NOMO-1 treated with DMSO at 0.1 percent for 48 hours (cell line): ENCODE measurements at regions not wholly inside any gene's neighbourhood (a gene's known extent, or its start where the extent isn't known, plus 50 kb on each side); places are given as distances from the start of the nearest gene placed in this dataset.

ENCODE experiments used
- DNase-seq: peaks from one replicate; lab custom pipeline; 2025; ENCODE audit not compliant: unreplicated experiment; lab: John Stamatoyannopoulos, UW

DNA sequence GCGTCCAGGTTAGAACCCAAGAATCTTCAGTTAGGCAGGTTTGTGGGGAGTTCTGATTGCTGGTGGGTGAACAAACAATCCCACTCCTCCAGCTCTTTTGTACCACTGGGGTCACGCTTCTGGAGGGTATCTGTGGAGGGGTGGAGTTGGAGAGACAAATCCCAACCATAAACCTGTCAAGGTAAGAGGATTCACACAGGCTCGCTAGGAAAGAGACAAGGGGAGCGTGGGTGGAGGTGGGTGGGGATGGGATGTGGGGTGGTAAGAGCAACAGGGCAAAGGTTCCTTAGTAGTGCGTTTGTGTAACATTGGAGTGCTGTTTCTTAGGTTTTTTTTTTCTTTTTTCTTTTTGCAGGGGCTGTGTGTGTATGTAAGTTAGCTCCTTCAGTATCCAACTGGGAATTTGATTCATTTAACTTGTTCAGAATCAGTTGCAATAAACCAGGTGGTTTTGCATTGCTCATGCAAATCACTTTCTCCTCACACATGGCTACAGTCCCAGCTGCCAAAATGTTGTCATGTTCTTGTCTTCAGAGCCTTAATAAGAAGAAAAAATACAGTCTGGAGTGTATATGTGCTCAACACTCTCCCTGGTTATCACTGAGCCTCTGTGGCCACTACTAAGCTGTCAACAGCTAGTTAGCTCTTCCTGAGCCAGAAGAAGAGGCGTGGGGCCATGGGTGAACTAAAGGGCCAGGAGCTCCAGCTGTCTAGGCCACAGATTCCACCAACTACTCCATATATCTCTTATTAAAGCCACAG is 164.0 kb upstream of the RAD23B start:
- DNase-seq, result no peak

GRCh38 chr9:107119735-107120134 is 163.3 kb upstream of the RAD23B start:
- no peak for DNase-seq

DNA sequence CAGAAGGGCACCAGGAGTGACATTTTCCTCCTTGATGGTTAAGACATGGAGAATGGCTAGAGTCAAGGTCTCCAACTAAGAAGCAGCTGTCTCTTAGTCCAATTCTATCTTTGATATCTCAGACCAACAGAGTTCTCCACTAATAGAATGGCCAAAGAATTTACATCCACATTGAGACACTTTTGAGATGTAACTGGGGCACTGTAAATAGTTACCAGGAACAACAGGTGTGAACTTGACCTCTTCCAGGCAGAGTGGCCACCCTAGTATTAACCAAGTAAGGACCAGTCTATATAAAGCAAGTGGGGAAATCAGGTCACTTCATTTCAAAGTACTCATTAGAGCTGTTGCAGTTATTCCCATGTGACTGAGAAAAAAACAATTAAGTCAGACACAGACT is 159.7 kb upstream of the RAD23B start:
- no peak for DNase-seq

- no peak for DNase-seq
Measured at GRCh38 chr9:107127608-107128007, 155.5 kb upstream of the RAD23B start.

DNA sequence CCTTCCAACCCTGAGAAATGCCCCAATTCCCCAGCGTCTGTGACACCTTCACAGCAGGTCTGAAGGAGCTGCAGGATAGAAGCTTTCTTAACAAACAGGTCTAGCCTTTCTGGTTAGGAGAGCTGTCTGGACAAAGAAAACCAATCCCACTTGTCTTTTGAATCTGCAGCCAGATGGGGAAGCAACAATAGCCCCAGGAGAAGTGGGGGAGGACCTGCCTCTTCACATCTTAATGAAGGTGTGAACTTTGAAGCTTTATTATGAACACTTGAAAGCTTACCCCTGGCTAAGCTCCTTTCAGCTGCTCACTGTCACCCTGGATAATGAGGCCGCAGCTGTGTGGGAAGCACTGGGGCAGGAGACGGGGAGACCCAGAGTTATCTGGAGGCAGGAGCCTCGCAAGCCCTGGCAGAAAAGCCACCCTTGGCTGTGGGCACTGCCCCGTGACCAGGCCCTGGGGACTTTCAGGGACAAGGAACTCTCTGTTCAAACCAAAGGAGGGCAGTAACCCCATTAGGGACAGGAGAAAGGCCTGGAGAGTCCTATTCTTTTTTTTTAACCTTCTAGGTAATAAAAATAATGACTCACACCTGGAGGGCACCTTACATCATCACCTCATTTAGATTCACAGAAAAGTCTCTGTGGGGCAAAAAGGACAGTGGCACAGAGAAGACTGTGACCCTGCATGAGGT is 151.8 kb upstream of the RAD23B start:
- DNase-seq, result no peak

GRCh38 chr9:107136296-107136695 is 146.8 kb upstream of the RAD23B start:
- no peak for DNase-seq

DNA sequence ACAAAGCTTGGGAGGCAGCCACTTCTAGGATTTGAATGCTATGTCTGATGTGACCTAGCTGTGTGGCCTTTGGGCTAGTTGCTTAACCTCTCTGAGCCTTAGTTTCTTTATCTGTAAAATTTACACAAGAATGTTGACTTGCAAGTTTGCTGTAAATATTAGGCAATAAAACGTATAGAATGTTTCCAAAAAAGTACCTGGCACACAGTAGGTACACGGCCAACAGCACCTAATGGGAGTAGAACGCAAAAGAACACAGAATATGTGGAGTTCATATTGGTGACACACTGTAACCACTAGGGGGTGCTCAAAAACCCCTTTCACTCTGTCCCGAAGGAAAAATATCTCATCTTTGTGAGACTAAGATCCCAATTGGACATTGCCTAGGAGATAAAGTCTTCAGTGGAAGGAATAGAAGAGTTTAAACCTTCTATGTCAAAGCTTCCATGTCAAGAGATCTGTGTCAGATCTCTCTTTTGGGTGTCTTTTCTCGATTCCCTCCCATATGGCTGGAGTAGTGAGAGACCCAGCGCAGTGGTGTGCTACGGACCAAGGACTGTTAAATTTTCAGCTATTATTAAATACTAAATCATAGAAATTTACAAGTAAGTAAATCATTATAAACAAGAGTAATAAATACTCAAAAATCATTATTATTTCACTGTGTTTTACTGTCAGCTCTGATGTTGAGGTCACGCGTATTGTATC is 145.4 kb upstream of the RAD23B start:
- no peak for DNase-seq

- no peak for DNase-seq
Measured at GRCh38 chr9:107138261-107138992, 144.7 kb upstream of the RAD23B start.

GRCh38 chr9:107141967-107142366 is 141.1 kb upstream of the RAD23B start:
- no peak for DNase-seq

GRCh38 chr9:107142430-107142829 is 140.6 kb upstream of the RAD23B start:
- DNase-seq, result no peak

DNA sequence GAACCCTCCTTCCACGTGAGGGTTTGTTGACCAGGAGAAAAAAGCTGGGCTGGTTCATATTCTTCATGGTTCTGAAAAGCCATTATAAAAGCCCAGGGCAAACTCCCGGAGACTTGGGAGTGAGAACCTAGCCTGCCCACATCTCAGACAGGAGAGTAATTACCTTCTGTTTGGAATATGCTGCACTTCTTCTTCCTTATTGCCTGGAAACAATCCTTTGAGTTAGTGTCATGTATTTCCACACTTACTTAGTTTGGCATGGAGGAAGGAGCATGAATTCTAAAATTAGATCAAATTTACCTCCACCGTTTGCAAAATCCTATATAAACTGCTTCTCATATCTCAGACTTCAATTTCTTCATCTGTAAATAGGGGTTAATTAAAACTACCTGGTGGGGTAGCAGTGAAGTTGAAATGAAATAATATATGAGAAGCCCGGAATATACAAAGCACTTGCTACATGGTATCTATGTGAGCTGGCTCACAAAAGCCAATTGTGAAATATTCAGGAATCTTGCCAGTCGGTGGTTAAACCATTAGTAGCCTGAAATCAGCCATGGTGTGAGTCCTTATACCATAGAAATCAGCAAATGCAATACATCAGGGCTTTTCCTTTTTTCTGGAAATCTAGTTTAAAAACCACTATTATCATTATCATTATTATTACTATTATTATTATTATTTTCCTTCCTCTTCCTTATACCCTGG is 140.0 kb upstream of the RAD23B start:
- no peak for DNase-seq

- no peak for DNase-seq
Measured at GRCh38 chr9:107144475-107144874, 138.6 kb upstream of the RAD23B start.

DNA sequence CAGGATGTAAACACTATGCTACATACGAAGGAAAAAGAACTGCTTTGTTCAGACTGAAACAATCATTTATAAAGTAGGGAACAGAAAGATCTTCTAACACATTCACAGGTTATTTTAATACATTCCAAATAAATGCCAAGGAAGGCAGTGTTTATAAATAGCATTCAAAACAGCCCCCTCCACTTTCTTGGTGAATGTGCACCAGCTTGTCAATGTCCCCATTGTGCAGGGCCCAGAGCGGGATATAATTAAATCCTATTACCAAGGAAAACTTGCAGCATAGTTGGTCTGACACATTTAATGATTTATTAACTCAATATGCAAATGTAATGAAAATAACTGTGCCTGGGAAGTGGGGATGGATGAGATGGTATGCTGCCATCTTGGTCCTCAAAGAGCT is 135.9 kb upstream of the RAD23B start:
- no peak for DNase-seq

GRCh38 chr9:107148216-107148615 is 134.9 kb upstream of the RAD23B start:
- no peak for DNase-seq

- no peak for DNase-seq
Measured at GRCh38 chr9:107149756-107150155, 133.3 kb upstream of the RAD23B start.

DNA sequence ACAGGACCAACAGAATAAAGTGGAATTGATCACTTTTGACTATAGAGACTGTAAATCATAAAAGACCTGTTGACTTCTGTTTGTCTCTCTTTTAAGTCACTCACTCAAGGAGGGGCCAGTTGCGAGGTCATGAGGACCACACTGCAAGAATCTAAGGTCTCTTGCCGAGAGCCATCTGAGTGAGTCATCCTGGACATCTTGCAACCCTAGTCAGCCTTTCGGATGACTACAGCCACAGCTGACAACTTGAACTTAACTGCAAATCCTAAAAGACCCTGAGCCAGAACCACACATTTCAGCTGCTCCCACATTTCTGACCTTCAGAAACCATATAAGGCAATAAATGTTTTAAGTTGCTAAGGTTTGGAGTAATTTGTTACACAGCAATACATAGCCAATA is 129.7 kb upstream of the RAD23B start:
- no peak for DNase-seq

- DNase-seq, result no peak
Measured at GRCh38 chr9:107154291-107154690, 128.8 kb upstream of the RAD23B start.

- no peak for DNase-seq
Measured at GRCh38 chr9:107154766-107155165, 128.3 kb upstream of the RAD23B start.

- DNase-seq, result no peak
Measured at GRCh38 chr9:107155244-107155817, 127.7 kb upstream of the RAD23B start.

GRCh38 chr9:107158321-107158720 is 124.8 kb upstream of the RAD23B start:
- DNase-seq, result no peak
